Esophagus mucosa (tissue), 1 donor: ENCODE measurements at regions not wholly inside any gene's neighbourhood (a gene's known extent, or its start where the extent isn't known, plus 50 kb on each side); places are given as distances from the start of the nearest gene placed in this dataset.

Source experiments
- ATAC-seq: fragments of 200-7000 bp; cut with Tn5 transposase; one replicate; pipeline ENCODE4 v1.9.1; 2020
- donor health status: DM: yes; HTN: yes; CAD: no.

- no peak for ATAC-seq
Observed at GRCh38 chr2:5287558-5288334, 404.4 kb upstream of the SOX11 start.

DNA sequence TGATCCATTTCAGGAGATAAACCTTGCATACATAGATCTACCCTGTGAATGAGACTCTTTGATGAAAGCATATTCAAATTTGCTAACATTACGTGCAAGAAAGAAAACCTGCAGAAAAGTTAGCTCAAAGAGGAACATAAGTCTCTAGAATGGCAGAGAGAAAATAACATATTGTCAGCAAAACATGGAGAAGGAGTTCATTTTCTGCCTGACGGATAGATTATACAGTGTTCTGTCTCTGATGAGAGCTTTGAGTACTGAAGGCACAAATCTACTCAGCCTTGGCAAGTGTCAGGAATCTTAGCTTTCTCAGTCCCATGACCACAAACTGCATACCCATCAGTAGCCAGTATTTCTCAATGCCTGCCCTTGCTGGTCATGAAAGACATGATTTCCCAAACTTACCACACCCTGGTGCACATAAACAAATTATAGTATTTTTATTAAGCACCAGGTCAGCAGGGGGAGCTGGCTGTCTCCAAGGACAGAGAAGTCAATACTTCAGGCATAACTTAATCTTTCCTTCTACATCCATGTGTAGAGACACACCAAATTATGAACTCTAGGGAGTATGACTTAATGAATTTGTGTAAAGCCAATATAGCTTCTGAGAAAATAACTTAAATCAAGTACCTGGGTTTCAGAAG is 401.2 kb upstream of the SOX11 start:
- no peak for ATAC-seq

DNA sequence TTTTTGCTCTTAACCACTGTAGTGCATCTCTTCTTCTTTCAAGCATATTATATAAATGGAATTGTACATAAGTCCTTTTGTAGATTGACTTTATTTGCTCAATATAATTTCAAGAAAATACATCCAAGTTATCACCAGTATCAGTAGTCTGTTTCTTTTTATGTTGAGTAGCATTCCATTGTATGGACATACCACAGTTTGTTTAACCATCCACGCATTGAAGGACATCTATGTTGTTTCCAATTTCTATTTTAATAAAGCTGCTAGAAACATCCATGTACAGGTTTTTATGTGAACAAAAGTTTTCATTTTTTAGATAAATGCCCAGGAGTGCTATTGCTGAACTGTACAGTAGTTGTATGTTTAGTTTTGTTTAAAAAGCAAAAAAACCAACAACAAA is 387.5 kb upstream of the SOX11 start:
- ATAC-seq: no peak

DNA sequence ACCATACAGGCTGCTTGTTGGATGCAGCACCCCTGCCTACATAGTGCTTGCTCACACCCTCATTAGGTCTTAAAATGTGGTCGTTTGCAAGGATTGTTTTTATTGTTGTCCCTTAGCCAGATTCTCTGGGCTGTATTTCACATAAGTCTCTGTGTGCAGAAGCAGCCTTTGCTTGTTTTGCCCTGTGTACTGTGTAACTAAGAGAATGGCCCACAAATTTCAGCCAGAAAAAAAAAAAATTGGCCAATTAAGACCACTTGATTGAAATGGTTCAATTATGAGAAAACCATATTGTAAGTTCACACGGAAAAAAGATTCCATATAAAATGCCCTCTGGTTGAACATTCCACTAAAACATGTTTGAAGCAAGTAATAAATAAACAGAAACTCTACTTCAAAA is 377.1 kb upstream of the SOX11 start:
- no peak for ATAC-seq

DNA sequence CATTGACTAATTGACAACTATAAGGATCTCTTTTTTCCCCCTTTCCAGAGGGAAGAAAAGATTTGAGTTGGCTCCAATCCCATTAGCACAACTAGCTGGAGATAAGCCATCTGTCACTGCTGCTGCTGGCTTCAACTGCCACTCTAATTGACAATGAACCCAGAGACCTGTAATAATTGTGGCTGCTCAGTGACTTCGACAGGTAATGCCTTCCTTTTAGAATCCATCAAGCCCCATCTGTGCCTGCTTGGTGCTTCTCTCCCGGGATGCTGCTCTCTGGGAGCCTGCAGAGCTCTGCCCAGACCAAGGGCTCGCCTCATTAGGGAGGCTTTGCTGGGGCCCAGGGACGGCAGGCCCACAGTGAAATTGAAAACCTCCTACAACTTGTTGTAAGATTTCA is 376.7 kb upstream of the SOX11 start:
- no peak for ATAC-seq

DNA sequence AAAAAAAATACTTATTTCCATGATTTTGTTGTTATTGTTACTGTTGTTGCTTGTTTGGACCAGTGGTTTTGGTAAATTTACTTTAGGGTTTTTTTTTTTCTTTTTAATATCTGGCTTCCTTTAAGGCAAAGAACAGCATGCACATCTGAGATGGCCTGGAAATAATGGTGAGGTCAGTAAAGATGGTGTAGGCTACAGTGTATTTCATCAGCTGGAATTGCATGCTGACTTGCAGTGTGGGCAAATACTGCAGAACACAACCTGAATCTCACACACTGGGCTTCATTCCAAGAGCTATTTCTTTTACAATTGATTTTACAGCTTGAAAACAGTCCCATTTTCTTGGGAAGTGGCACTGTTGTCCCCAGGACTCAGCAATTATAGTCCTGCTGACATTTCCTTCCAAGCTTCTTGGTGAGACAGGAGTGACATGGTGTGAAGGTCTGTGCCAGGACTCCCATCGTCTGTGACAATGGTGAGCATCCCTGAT is 376.1 kb upstream of the SOX11 start:
- ATAC-seq: no peak

DNA sequence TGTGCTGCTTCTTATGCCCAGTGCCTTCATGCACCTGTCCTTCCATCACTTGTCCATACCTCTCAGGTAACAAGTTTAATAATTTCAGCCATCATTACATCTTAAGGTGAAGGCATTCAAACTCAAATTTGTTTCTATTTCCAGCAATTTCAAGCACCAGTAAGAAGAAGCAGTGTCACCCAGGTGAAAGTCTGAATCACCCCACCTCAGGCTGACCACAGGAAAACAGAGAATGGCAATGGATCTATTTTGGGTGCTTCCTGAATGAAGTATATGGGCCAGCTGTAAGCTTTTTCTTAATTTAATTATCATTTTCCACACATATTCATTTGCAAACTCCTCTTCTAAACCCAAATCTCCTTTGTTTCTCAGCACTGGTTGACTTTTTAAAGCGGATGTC is 372.7 kb upstream of the SOX11 start:
- ATAC-seq: no peak

DNA sequence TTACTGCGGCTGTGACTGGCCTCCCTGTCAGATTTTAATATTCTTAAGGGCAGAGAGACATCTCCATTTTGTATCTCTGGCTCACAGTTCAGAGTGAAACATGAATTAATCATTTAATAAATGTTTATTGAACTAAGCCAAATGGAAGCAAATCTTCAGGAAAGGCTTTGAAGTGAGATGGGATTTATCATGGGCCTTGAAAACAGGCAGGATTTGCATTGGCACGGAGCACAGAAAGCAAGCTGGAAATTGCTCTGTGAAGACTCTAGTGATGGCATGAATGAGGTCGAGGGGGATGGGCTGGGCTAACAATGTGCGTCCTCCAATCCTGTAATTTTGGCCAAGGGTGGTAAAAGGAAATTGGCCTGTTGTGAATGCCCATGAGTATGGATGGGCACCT is 369.8 kb upstream of the SOX11 start:
- no peak for ATAC-seq

- ATAC-seq: no peak
Observed at GRCh38 chr2:5325523-5325922, 366.7 kb upstream of the SOX11 start.

- no peak for ATAC-seq
Observed at GRCh38 chr2:5328826-5329225, 363.4 kb upstream of the SOX11 start.

- ATAC-seq: no peak
Observed at GRCh38 chr2:5329763-5330162, 362.4 kb upstream of the SOX11 start.

DNA sequence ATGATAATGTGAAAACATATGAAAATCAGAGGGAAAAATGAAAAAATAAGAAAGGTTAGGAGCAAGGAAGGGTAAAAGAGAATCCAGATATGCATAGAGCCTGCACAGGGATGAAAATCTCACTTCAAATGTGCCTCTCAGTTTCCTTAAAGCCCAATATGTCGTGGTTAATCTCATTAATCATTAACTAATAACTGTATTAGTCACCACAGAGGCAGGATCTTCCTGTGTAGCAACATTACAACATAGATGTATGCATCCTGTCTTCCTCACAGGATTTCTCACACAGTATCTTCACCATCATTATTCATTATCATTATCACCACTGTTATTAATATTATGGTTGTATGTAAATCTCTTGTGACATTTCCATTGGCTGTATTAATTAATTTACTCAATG is 361.2 kb upstream of the SOX11 start:
- no peak for ATAC-seq

DNA sequence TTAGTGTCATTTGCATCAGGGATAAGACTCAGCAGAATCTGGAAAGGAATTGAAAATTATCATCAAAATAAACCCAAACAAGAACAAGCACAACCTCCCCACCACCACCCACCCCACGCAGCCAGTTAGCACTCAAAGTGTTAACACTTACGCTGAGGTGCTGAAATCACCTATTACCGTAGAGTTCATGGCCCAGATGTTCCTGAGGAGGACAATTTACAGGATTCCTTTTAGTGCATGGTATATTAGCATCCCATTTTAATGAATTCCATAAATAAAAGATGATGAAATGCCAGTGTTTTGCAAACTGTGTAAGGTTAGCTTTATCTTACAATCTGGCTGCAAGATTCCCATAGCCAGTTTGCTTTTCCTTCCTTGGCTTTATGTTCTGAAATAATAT is 359.3 kb upstream of the SOX11 start:
- no peak for ATAC-seq

DNA sequence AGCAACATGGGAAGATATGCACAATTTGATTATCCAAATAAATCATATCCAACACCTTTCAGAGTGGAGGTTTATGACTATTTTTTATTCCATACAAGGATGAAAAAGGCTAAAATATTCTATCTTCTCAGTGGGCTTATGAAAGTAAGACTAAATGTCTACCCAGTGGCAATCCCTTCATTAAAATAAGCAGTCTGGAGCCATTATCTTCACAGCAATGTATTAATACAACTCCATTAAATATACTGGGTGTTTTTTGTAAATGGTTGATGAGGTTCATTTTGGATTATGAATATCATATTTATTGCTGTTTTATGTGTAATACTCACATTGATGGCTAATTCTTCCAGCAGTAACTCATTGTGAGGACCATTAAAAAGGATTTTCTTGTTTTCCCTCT is 352.7 kb upstream of the SOX11 start:
- no peak for ATAC-seq

GRCh38 chr2:5343785-5344335 is 348.3 kb upstream of the SOX11 start:
- ATAC-seq: no peak

GRCh38 chr2:5352286-5352685 is 339.9 kb upstream of the SOX11 start:
- no peak for ATAC-seq

- ATAC-seq: no peak
Observed at GRCh38 chr2:5353565-5353964, 338.6 kb upstream of the SOX11 start.

DNA sequence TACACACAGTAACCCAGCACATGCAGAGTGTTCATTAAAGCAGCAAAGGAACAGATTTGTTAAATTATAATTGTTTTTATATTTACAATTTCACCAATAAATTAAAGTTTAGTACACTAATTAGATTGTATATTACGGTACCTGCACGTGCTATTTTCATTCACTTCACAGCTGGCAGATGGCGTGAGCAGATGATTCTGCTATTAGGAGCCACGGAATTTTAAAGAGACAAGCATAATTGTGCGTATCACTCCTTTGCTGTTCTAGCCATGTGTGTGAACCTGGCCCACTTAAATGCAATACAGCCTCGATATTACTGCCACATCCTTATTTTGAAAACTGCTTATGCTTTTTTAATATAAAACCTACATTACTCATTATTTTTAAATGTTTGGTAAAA is 332.8 kb upstream of the SOX11 start:
- ATAC-seq: no peak

GRCh38 chr2:5360081-5360480 is 332.1 kb upstream of the SOX11 start:
- ATAC-seq: no peak

GRCh38 chr2:5364361-5364760 is 327.8 kb upstream of the SOX11 start:
- no peak for ATAC-seq

DNA sequence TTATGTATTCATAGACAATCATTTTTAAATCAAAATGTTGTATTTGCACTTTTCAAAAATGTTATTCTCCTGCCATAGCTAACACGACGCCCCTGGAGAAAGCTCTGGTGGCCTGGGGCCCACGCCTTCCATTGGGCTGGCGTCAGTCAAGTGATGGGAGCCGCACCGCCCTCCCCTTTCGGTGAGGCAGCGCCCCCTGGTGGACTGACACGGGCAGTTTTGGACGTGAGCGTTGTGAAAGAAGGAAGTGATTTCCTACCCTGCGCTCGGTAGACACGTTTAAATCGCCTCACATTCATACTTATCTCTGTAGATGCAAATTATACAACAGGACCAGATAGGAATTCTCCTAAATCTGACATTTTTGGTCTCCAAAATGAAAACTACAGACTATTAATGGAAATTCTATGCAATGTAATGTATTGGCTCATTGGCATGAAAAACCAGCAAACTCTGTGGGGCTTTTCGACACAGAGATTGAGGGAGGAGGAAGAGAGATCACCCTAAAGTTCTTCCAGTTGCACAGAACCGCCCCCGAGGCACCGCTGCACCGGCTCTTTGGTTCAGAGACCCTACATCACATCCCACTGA is 326.2 kb upstream of the SOX11 start:
- no peak for ATAC-seq

GRCh38 chr2:5367321-5367720 is 324.9 kb upstream of the SOX11 start:
- no peak for ATAC-seq

- ATAC-seq: no peak
Observed at GRCh38 chr2:5368263-5368662, 323.9 kb upstream of the SOX11 start.

DNA sequence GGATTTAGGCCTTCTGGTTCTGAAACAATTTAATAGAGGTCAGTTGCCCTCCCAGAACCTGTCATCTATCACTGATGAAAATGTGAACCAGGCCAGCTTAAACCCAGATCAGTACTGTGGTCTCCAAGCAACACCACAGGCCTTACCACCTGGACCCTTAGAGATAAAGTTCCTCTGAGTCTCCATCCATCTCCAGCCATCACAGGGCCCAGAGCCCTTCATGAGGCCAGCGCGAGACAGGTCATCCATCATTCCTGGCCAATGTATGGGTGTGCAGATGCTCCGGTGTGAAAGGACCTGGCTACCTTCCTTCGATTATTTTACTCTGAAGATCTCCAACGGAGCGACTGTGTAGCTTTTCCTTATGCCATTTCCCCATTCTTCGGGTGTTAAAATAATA is 322.7 kb upstream of the SOX11 start:
- no peak for ATAC-seq
